Glutamatergic neuron (in vitro differentiated cells): ENCODE measurements at regions not wholly inside any gene's neighbourhood (a gene's known extent, or its start where the extent isn't known, plus 50 kb on each side); places are given as distances from the start of the nearest gene placed in this dataset.

Experiments
- DNase-seq: peaks from one replicate; pipeline ENCODE4 v3.0.0; 2022
- H3K27ac Mint-ChIP-seq: one replicate; pipeline ENCODE4 v1.8.0; 2020; ENCODE audit warnings: mild to moderate bottlenecking, mixed read lengths, inconsistent platforms; ENCODE audit not compliant: unreplicated experiment
- H3K27me3 Mint-ChIP-seq: one replicate; pipeline ENCODE4 v1.8.0; 2020; ENCODE audit warnings: mild to moderate bottlenecking, moderate library complexity, mixed read lengths, inconsistent platforms; ENCODE audit not compliant: unreplicated experiment
- H3K36me3 Mint-ChIP-seq: one replicate; pipeline ENCODE4 v1.8.0; 2020; ENCODE audit warnings: mild to moderate bottlenecking, mixed read lengths, inconsistent platforms; ENCODE audit not compliant: unreplicated experiment
- H3K4me1 Mint-ChIP-seq: one replicate; pipeline ENCODE4 v1.8.0; 2020; ENCODE audit warnings: mild to moderate bottlenecking, low read depth, mixed read lengths, inconsistent platforms; ENCODE audit not compliant: unreplicated experiment
- H3K4me3 Mint-ChIP-seq: one replicate; pipeline ENCODE4 v1.8.0; 2020; ENCODE audit warnings: mild to moderate bottlenecking, mixed read lengths, inconsistent platforms; ENCODE audit not compliant: unreplicated experiment
- H3K9me3 Mint-ChIP-seq: one replicate; pipeline ENCODE4 v1.8.0; 2020; ENCODE audit warnings: mild to moderate bottlenecking, moderate library complexity, mixed read lengths, inconsistent platforms; ENCODE audit not compliant: unreplicated experiment
- CTCF ChIP-seq: fragments of 200-600 bp; sonication (generic); IDR thresholded peaks from one replicate; pipeline ENCODE4 v1.5.0; 2021; ENCODE audit not compliant: partially characterized antibody, unreplicated experiment

- Mint-ChIP-seq H3K4me1 (peaks cover 20% of the 10 kb centered on the region), H3K36me3 (no peaks in the 10 kb centered on the region), H3K4me3 (no peak overlapping the region), H3K27me3 (no peaks in the 10 kb centered on the region), H3K27ac (no peak overlapping the region), H3K9me3 (no peaks in the 10 kb centered on the region)
- TF ChIP-seq CTCF: peak; percentile 43
- DNase-seq: no peak
These were observed 255.7 kb upstream of the MKLN1 start for GRCh38 chr7:131071786-131072504.

GRCh38 chr7:131072505-131073091 is 255.1 kb upstream of the MKLN1 start:
- Mint-ChIP-seq H3K4me3 (no peak overlapping the region), H3K27me3 (no peaks in the 10 kb centered on the region), H3K36me3 (no peaks in the 10 kb centered on the region), H3K27ac (no peak overlapping the region), H3K4me1 (peaks cover 13% of the 10 kb centered on the region), H3K9me3 (no peaks in the 10 kb centered on the region)
- DNase-seq: no peak
- TF ChIP-seq CTCF: no peak

- no peak for TF ChIP-seq CTCF
- H3K27ac Mint-ChIP-seq: no peak overlapping the region
- no peaks in the 10 kb centered on the region for H3K36me3 Mint-ChIP-seq
- no peak for DNase-seq
- H3K9me3 Mint-ChIP-seq: no peaks in the 10 kb centered on the region
- H3K27me3 Mint-ChIP-seq: no peaks in the 10 kb centered on the region
- peaks cover 7% of the 10 kb centered on the region for H3K4me1 Mint-ChIP-seq
- no peak overlapping the region for H3K4me3 Mint-ChIP-seq
These were observed 253.6 kb upstream of the MKLN1 start for GRCh38 chr7:131074043-131074442.

GRCh38 chr7:131074585-131074984 is 253.1 kb upstream of the MKLN1 start:
- Mint-ChIP-seq H3K4me3 (no peak overlapping the region), H3K27ac (no peak overlapping the region), H3K27me3 (no peaks in the 10 kb centered on the region), H3K9me3 (no peaks in the 10 kb centered on the region), H3K4me1 (peaks cover 3% of the 10 kb centered on the region), H3K36me3 (no peaks in the 10 kb centered on the region)
- DNase-seq: no peak
- TF ChIP-seq CTCF: no peak

- Mint-ChIP-seq H3K27ac (no peak overlapping the region), H3K4me3 (no peak overlapping the region), H3K9me3 (no peaks in the 10 kb centered on the region)
These were observed 252.3 kb upstream of the MKLN1 start for GRCh38 chr7:131075406-131075805.

More at GRCh38 chr7:131075406-131075805, 252.3 kb upstream of the MKLN1 start:
- Mint-ChIP-seq H3K36me3 (no peaks in the 10 kb centered on the region), H3K27me3 (no peaks in the 10 kb centered on the region), H3K4me1 (peaks cover 3% of the 10 kb centered on the region)
- DNase-seq: no peak
- no peak for TF ChIP-seq CTCF
